SK-N-SH (cell line): ENCODE measurements at regions not wholly inside any gene's neighbourhood (a gene's known extent, or its start where the extent isn't known, plus 50 kb on each side); places are given as distances from the start of the nearest gene placed in this dataset.
A peak's percentile ranks its signal among the peaks of the same experiment; 100 is the strongest.

Experiments used
- CTCF ChIA-PET: fragments of 300-600, 350-600 bp; formaldehyde crosslinking; extraction: SDS; loops from one replicate; lab custom pipeline; 2021; lab: Yijun Ruan, JAX
- POLR2A ChIA-PET: fragments of 350-600 bp; sonication (Branson Sonifier 250); formaldehyde crosslinking; extraction: SDS; loops from one replicate; lab custom pipeline; 2020; ENCODE audit warnings: antibody characterized with exemption, inconsistent platforms; lab: Yijun Ruan, JAX
- DNase-seq: peaks from one replicate; pipeline ENCODE4 v3.0.0; 2012
- H2AFZ ChIP-seq: fragments of 200-600 bp; sonication (generic); 2 replicates; pipeline ENCODE4 v1.8.1; 2016; ENCODE audit warnings: antibody characterized with exemption, mild to moderate bottlenecking, low read depth
- H3F3A ChIP-seq: fragments of 200-600 bp; sonication (generic); replicated peaks from 2 replicates; pipeline ENCODE3; 2016; ENCODE audit warnings: antibody characterized with exemption, mild to moderate bottlenecking; ENCODE audit not compliant: insufficient read depth
- H3K27ac ChIP-seq, 2 experiments: fragments of 200-500 bp in 1 of 2; fragments of 200-600 bp in 1 of 2; sonication (Bioruptor generic) in 1 of 2; sonication (generic), shearing (Covaris generic) in 1 of 2; 2 replicates each; pipeline versions ENCODE4 v1.5.1 to v1.6.1; 2014 to 2016; ENCODE audit warnings: low read depth in 2 of 2, inconsistent platforms in 1 of 2, low read length in 1 of 2, mild to moderate bottlenecking in 1 of 2, mixed read lengths in 1 of 2
- H3K27me3 ChIP-seq: fragments of 200-600 bp; sonication (generic), shearing (Covaris generic); 2 replicates; pipeline ENCODE4 v1.6.1; 2016; ENCODE audit warnings: mixed run types; ENCODE audit not compliant: insufficient read depth
- H3K36me3 ChIP-seq, 2 experiments: fragments of 200-500 bp in 1 of 2; fragments of 200-600 bp in 1 of 2; sonication (Bioruptor generic) in 1 of 2; sonication (generic) in 1 of 2; replicated peaks in 1 of 2; 2 replicates each; pipeline versions ENCODE3 to v1.5.1; 2014 to 2016; ENCODE audit warnings: low read length in 1 of 2, mild to moderate bottlenecking in 1 of 2; ENCODE audit not compliant: insufficient read depth in 2 of 2, control insufficient read depth in 1 of 2
- H3K4me1 ChIP-seq, 2 experiments: fragments of 200-500 bp in 1 of 2; fragments of 200-600 bp in 1 of 2; sonication (Bioruptor generic) in 1 of 2; sonication (generic), shearing (Covaris generic) in 1 of 2; 2 replicates each; pipeline versions ENCODE4 v1.5.1 to v1.6.1; 2014 to 2016; ENCODE audit warnings: low read depth in 1 of 2, low read length in 1 of 2, mixed run types in 1 of 2; ENCODE audit not compliant: insufficient read depth in 2 of 2, control insufficient read depth in 1 of 2
- H3K4me2 ChIP-seq: fragments of 200-600 bp; sonication (generic), shearing (Covaris generic); 2 replicates; pipeline ENCODE4 v1.6.1; 2017; ENCODE audit warnings: mixed run types
- H3K4me3 ChIP-seq, 2 experiments: fragments of 200-500 bp in 1 of 2; fragments of 200-600 bp in 1 of 2; sonication (Bioruptor generic) in 1 of 2; sonication (generic), shearing (Covaris generic) in 1 of 2; 2 replicates each; pipeline versions ENCODE4 v1.5.1 to v1.8.1; 2014 to 2016; ENCODE audit warnings: low read depth in 2 of 2, inconsistent platforms in 1 of 2, low read length in 1 of 2, mild to moderate bottlenecking in 1 of 2, mixed read lengths in 1 of 2, moderate library complexity in 1 of 2
- H3K79me2 ChIP-seq: fragments of 200-600 bp; sonication (generic); 2 replicates; pipeline ENCODE4 v1.8.1; 2017; ENCODE audit warnings: mild to moderate bottlenecking; ENCODE audit not compliant: insufficient read depth
- H3K9ac ChIP-seq: fragments of 200-600 bp; sonication (generic); 2 replicates; pipeline ENCODE4 v1.6.1; 2017; ENCODE audit warnings: mixed run types
- H3K9me2 ChIP-seq: fragments of 200-600 bp; sonication (generic); 2 replicates; pipeline ENCODE4 v1.6.1; 2017; ENCODE audit warnings: mixed run types
- H3K9me3 ChIP-seq: fragments of 200-600 bp; sonication (generic); 2 replicates; pipeline ENCODE4 v1.6.1; 2017; ENCODE audit warnings: mixed run types, mild to moderate bottlenecking, moderate library complexity
- H4K20me1 ChIP-seq: fragments of 200-600 bp; sonication (generic); 2 replicates; pipeline ENCODE4 v1.6.1; 2017; ENCODE audit warnings: mild to moderate bottlenecking, mixed run types; ENCODE audit not compliant: insufficient read depth
- CHD2 ChIP-seq: fragments of 150-350 bp; IDR thresholded peaks from 2 replicates; pipeline ENCODE4 v1.6.1; 2018; ENCODE audit warnings: low read length; ENCODE audit not compliant: partially characterized antibody
- EP300 ChIP-seq, 2 experiments: IDR thresholded peaks; 2 replicates each; pipeline versions ENCODE4 v1.4.0 to v1.6.1; 2012; ENCODE audit warnings: borderline replicate concordance in 1 of 2, low read depth in 1 of 2, low read length in 1 of 2
- FOXJ3 ChIP-seq: sonication (generic); formaldehyde crosslinking; IDR thresholded peaks from 2 replicates; pipeline ENCODE4 v1.5.1; 2020; ENCODE audit warnings: mild to moderate bottlenecking, missing genetic modification reagents
- GATA2 ChIP-seq: sonication (generic); formaldehyde crosslinking; IDR thresholded peaks from 2 replicates; pipeline ENCODE4 v1.5.0; 2020; ENCODE audit warnings: mild to moderate bottlenecking, missing genetic modification reagents
- MXI1 ChIP-seq: IDR thresholded peaks from 2 replicates; pipeline ENCODE4 v1.6.1; 2012; ENCODE audit warnings: mild to moderate bottlenecking, low read depth, low read length, improper control_type of control experiment
- NFIC ChIP-seq: IDR thresholded peaks from 2 replicates; pipeline ENCODE4 v1.4.0; 2012; ENCODE audit warnings: borderline replicate concordance
- POLR2AphosphoS5 ChIP-seq: IDR thresholded peaks from 2 replicates; pipeline ENCODE4 v1.6.1; 2012; ENCODE audit warnings: low read depth, low read length
- RAD21 ChIP-seq: IDR thresholded peaks from 2 replicates; pipeline ENCODE4 v1.6.1; 2012; ENCODE audit warnings: mild to moderate bottlenecking, low read length
- RCOR1 ChIP-seq: fragments of 150-350 bp; IDR thresholded peaks from 2 replicates; pipeline ENCODE4 v1.6.1; 2017; ENCODE audit warnings: antibody characterized with exemption, low read length
- RFX5 ChIP-seq: IDR thresholded peaks from 2 replicates; pipeline ENCODE4 v1.6.1; 2012; ENCODE audit warnings: mild to moderate bottlenecking, improper control_type of control experiment, low read length
- TCF12 ChIP-seq: IDR thresholded peaks from 2 replicates; pipeline ENCODE4 v1.4.0; 2012
- TEAD4 ChIP-seq: IDR thresholded peaks from 2 replicates; pipeline ENCODE4 v1.4.0; 2012; ENCODE audit warnings: mild to moderate bottlenecking, borderline replicate concordance; ENCODE audit not compliant: insufficient read depth
- WGBS: methylation state at CpG from one replicate; pipeline ENCODE4 v1.1.6; 2017; ENCODE audit warnings: low lambda C conversion rate; 5-methylcytosine and 5-hydroxymethylcytosine counted together

- POLR2A ChIA-PET, result interaction anchor here (0.9 to 7.1 kb wide), 28 partner anchors 16 to 568 kb away, joined by 3 to 91 read pairs (median 6); no protein-coding TSS in a partner anchor
- Histone ChIP-seq H3F3A (peaks cover 9% of the 10 kb centered on the region), H3K9ac (no peak overlapping the region), H3K4me3 (no peak overlapping the region), H3K9me3 (no peaks in the 10 kb centered on the region), H3K27ac (peak overlapping the region; percentile 68 to 100; a peak in 3 of 4 replicates), H3K27me3 (no peaks in the 10 kb centered on the region), H2AFZ (no peak overlapping the region), H4K20me1 (no peaks in the 10 kb centered on the region; the same call in 1 of the 2 replicates), H3K4me1 (peaks cover 35 to 90% of the 10 kb centered on the region in 2 experiments), H3K79me2 (no peaks in the 10 kb centered on the region), H3K36me3 (no peaks in the 10 kb centered on the region), H3K9me2 (no peaks in the 10 kb centered on the region), H3K4me2 (no peak overlapping the region)
- TF ChIP-seq MXI1 (no peak), RFX5 (no peak), TEAD4 (no peak)
- CTCF ChIA-PET, result interaction anchor here (0.6 to 15.3 kb wide), 21 partner anchors 17 to 1187 kb away, joined by 3 to 236 read pairs (median 7); partner anchors contain the start of gene RTL1
- DNase-seq, result no peak
Observed at GRCh38 chr14:100442036-100442435, 118.9 kb downstream of the SLC25A47 start.

- H3K79me2 ChIP-seq, result no peaks in the 10 kb centered on the region
- no peaks in the 10 kb centered on the region for H3K9me3 ChIP-seq
- peak overlapping the region; percentile 68 for H3K4me2 ChIP-seq
- ChIA-PET POLR2A (interaction anchor here (0.6 to 7.1 kb wide), 22 partner anchors 17 to 689 kb away, joined by 3 to 91 read pairs (median 6); no protein-coding TSS in a partner anchor), CTCF (interaction anchor here (1.0 to 15.3 kb wide), 20 partner anchors 12 to 459 kb away, joined by 3 to 236 read pairs (median 6); partner anchors contain the start of gene RTL1)
- H3K9me2 ChIP-seq, result no peaks in the 10 kb centered on the region
- H3K27ac ChIP-seq, result peak overlapping the region; percentile 40 to 100; a peak in 3 of 4 replicates
- H2AFZ ChIP-seq, result no peak overlapping the region
- H3K4me3 ChIP-seq, result no peak overlapping the region; a peak in 1 of 4 replicates
- peak; percentile 49 for DNase-seq
- H3K9ac ChIP-seq, result no peak overlapping the region
- H3K36me3 ChIP-seq, result no peaks in the 10 kb centered on the region
- WGBS, result 66% methylated on average over 13 of the region's 13 CpGs
- H3K4me1 ChIP-seq, result peaks cover 37 to 88% of the 10 kb centered on the region in 2 experiments
- TF ChIP-seq GATA2 (no peak), POLR2AphosphoS5 (peak; percentile 21; the same call in 1 of the 2 replicates), RAD21 (no peak; the same call in 1 of the 2 replicates), CHD2 (peak; percentile 67), EP300 (IDR thresholded peaks at IDR 0.05; ENCODE audit: borderline replicate concordance in 1 of 2, low read depth in 1 of 2, low read length in 1 of 2) (peak in 1 of 2 experiments; percentile 97; a peak in 2 of 4 replicates), MXI1 (0 out of 2 replicates have a peak, but pooled peaks have one; percentile 40), NFIC (peak; percentile 23; the same call in 1 of the 2 replicates), RCOR1 (peak; percentile 79), FOXJ3 (CRISPR knock-in tag) (peak; percentile 76), TCF12 (peak; percentile 20; the same call in 1 of the 2 replicates)
- no peaks in the 10 kb centered on the region; the same call in 1 of the 2 replicates for H4K20me1 ChIP-seq
- H3K27me3 ChIP-seq, result no peaks in the 10 kb centered on the region
- H3F3A ChIP-seq, result peaks cover 9% of the 10 kb centered on the region
Observed at GRCh38 chr14:100442498-100443490, 119.7 kb downstream of the SLC25A47 start.
